Liver (tissue), 8 donors: ENCODE measurements at regions not wholly inside any gene's neighbourhood (a gene's known extent, or its start where the extent isn't known, plus 50 kb on each side); places are given as distances from the start of the nearest gene placed in this dataset.
"Not testable (repeated sequence)": the region's sequence is repeated elsewhere in the genome, so short reads cannot be mapped to it uniquely, and the experiment has no call there.

ENCODE experiments used
- DNase-seq: peaks from one replicate; pipeline ENCODE4 v3.0.0-alpha.2; 2017; ENCODE audit warnings: low spot score
- H3K27ac ChIP-seq, 2 donors: one replicate each; pipeline ENCODE4 v1.7.0; 2013; ENCODE audit warnings: inconsistent platforms in 2 of 2, low read length in 2 of 2, control low read depth in 1 of 2, low read depth in 1 of 2, mild to moderate bottlenecking in 1 of 2
- H3K27me3 ChIP-seq, 4 donors: one replicate each; pipeline versions ENCODE4 v1.6.1 to v1.7.0; 2013; ENCODE audit warnings: low read length in 3 of 4, inconsistent platforms in 1 of 4, mild to moderate bottlenecking in 1 of 4, moderate library complexity in 1 of 4; ENCODE audit not compliant: control insufficient read depth in 4 of 4, insufficient read depth in 4 of 4
- H3K36me3 ChIP-seq, 4 donors: one replicate each; pipeline versions ENCODE4 v1.6.1 to v1.7.0; 2013; ENCODE audit warnings: low read length in 3 of 4, mild to moderate bottlenecking in 3 of 4, low read depth in 1 of 4, moderate library complexity in 1 of 4; ENCODE audit not compliant: control insufficient read depth in 4 of 4, insufficient read depth in 3 of 4
- H3K4me1 ChIP-seq, 4 donors: one replicate each; pipeline versions ENCODE4 v1.6.1 to v1.7.0; 2013; ENCODE audit warnings: low read length in 3 of 4, mild to moderate bottlenecking in 3 of 4, moderate library complexity in 1 of 4; ENCODE audit not compliant: control insufficient read depth in 4 of 4, insufficient read depth in 4 of 4
- H3K4me3 ChIP-seq, 3 donors: one replicate each; pipeline versions ENCODE4 v1.6.1 to v1.7.0; 2013; ENCODE audit warnings: low read length in 3 of 3, control low read depth in 1 of 3, low read depth in 1 of 3, mild to moderate bottlenecking in 1 of 3
- H3K9ac ChIP-seq, 2 donors: one replicate each; pipeline ENCODE4 v1.7.0; 2013; ENCODE audit warnings: low read length in 2 of 2, mild to moderate bottlenecking in 2 of 2, moderate library complexity in 2 of 2, control low read depth in 1 of 2, low read depth in 1 of 2
- H3K9me3 ChIP-seq, 4 donors: one replicate each; pipeline versions ENCODE4 v1.6.1 to v1.7.0; 2013; ENCODE audit warnings: low read length in 3 of 4; ENCODE audit not compliant: control insufficient read depth in 4 of 4
- EGR1 ChIP-seq, 2 donors: IDR thresholded peaks; 2 replicates each; pipeline ENCODE4 v1.6.1; 2016 to 2018; ENCODE audit warnings: antibody characterized with exemption in 2 of 2, low read depth in 2 of 2
- FOXA1 ChIP-seq: IDR thresholded peaks from 2 replicates; pipeline ENCODE4 v1.6.1; 2016; ENCODE audit warnings: antibody characterized with exemption
- FOXA2 ChIP-seq: IDR thresholded peaks from 2 replicates; pipeline ENCODE4 v1.6.1; 2016; ENCODE audit warnings: antibody characterized with exemption
- GABPA ChIP-seq, 2 donors: IDR thresholded peaks in 1 of 2; conservative IDR thresholded peaks in 1 of 2; 2 replicates each; pipeline ENCODE4 v1.6.1; 2016; ENCODE audit warnings: antibody characterized with exemption in 2 of 2, mild to moderate bottlenecking in 1 of 2, moderate library complexity in 1 of 2
- HNF4A ChIP-seq, 2 donors: conservative IDR thresholded peaks; 2 replicates each; pipeline ENCODE4 v1.6.1; 2016; ENCODE audit warnings: antibody characterized with exemption in 2 of 2, mild to moderate bottlenecking in 2 of 2
- HNF4G ChIP-seq: IDR thresholded peaks from 2 replicates; pipeline ENCODE4 v1.6.1; 2016; ENCODE audit warnings: antibody characterized with exemption
- JUND ChIP-seq, 2 donors: IDR thresholded peaks; 2 replicates each; pipeline ENCODE4 v1.6.1; 2016; ENCODE audit warnings: antibody characterized with exemption in 2 of 2
- NR2F2 ChIP-seq: IDR thresholded peaks from 2 replicates; pipeline ENCODE4 v1.6.1; 2016; ENCODE audit warnings: antibody characterized with exemption
- RAD21 ChIP-seq, 2 donors: IDR thresholded peaks; 2 replicates each; pipeline ENCODE4 v1.6.1; 2016; ENCODE audit warnings: antibody characterized with exemption in 2 of 2, mild to moderate bottlenecking in 2 of 2
- RXRA ChIP-seq, 2 donors: IDR thresholded peaks; 2 replicates each; pipeline ENCODE4 v1.6.1; 2017 to 2018; ENCODE audit warnings: antibody characterized with exemption in 2 of 2, mild to moderate bottlenecking in 1 of 2
- SP1 ChIP-seq: IDR thresholded peaks from 2 replicates; pipeline ENCODE4 v1.6.1; 2018; ENCODE audit warnings: antibody characterized with exemption, mild to moderate bottlenecking
- TAF1 ChIP-seq: conservative IDR thresholded peaks from 2 replicates; pipeline ENCODE4 v1.6.1; 2016; ENCODE audit warnings: antibody characterized with exemption, mild to moderate bottlenecking
- YY1 ChIP-seq: IDR thresholded peaks from 2 replicates; pipeline ENCODE4 v1.6.1; 2016; ENCODE audit warnings: antibody characterized with exemption, mild to moderate bottlenecking
- WGBS: extraction: QIAGEN DNeasy Blood & Tissue Kit; methylation state at CpG from one replicate; pipeline ENCODE4 v1.1.7; 2013; 5-methylcytosine and 5-hydroxymethylcytosine counted together
- TF ChIP-seq, protein P1 (sequence below): IDR thresholded peaks from 2 replicates; pipeline ENCODE4 v1.6.1; 2016; ENCODE audit warnings: antibody characterized with exemption
- TF ChIP-seq, protein P2 (sequence below): fragments of 150-350 bp; IDR thresholded peaks from 2 replicates; pipeline ENCODE4 v1.5.1; 2017; ENCODE audit warnings: improper control_type of control experiment, low read depth, low read length; ENCODE audit not compliant: missing input control
- TF ChIP-seq, protein P3 (sequence below): IDR thresholded peaks from 2 replicates; pipeline ENCODE4 v1.6.1; 2016; ENCODE audit warnings: antibody characterized with exemption, mild to moderate bottlenecking
- TF ChIP-seq, protein P4 (sequence below): IDR thresholded peaks from 2 replicates; pipeline ENCODE4 v1.6.1; 2016; ENCODE audit warnings: antibody characterized with exemption
- TF ChIP-seq, protein P5 (sequence below): IDR thresholded peaks from 2 replicates; pipeline ENCODE4 v1.6.1; 2016; ENCODE audit warnings: antibody characterized with exemption
- donor health status: healthy.
- donor health status: healthy.
- donor health status: healthy.
- donor health status: healthy.
- donor health status: healthy.

DNA sequence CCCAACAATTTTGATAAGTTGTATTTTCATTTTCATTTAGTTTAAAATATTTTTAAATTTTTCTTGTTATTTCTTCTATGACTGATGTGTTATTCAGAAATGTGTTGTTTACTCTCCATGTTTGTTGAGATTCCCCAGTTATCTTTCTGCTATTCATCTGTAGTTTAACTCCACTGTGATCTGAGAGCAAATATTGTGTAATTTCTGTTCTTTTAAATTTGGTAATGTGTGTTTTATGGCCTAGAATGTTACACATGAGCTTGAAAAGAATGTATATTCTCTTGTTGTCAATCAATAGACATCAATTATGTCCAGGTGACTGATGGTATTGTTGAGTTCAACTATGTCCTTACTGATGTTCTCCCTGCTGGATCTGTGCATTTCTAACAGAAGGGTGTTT is 188.2 kb downstream of the CYP26B1 start:
- TF ChIP-seq, protein P1, sequence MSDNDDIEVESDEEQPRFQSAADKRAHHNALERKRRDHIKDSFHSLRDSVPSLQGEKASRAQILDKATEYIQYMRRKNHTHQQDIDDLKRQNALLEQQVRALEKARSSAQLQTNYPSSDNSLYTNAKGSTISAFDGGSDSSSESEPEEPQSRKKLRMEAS, result no peak
- TF ChIP-seq GABPA (IDR thresholded peaks at IDR 0.05 in 1 of 2, conservative IDR thresholded peaks at IDR 0.05 in 1 of 2), result no peak
- Histone ChIP-seq H3K36me3 (no peaks in the 10 kb centered on the region), H3K4me1 (no peaks in the 10 kb centered on the region)

DNA sequence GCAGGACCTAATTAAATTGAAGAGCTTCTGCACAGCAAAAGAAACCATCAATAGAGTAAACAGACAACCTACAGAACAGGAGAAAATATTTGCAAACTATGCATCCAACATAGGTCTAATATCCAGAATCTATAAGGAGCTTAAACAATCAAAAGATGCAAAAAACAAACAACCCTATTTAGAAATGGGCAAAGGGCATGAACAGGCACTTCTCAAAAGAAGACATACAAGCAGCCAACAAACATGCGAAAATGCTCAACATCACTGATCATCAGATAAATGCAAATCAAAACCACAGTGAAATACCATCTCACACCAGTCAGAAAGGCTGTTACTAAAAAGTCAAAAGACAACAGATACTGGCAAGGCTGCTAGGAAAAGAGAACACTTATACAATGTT is 189.2 kb downstream of the CYP26B1 start:
- H3K9ac ChIP-seq, H3K4me1 ChIP-seq, DNase-seq, H3K27ac ChIP-seq, H3K27me3 ChIP-seq, H3K36me3 ChIP-seq, H3K4me3 ChIP-seq: not testable (repeated sequence)
- 92% methylated on average over 1 of the region's 1 CpG for WGBS
- peaks cover 0 to 17% (median 10%) of the 10 kb centered on the region in 4 donors for H3K9me3 ChIP-seq

More for the DNA sequence above, 188.2 kb downstream of the CYP26B1 start:
- no peak for DNase-seq
- H3K27ac ChIP-seq, result no peak overlapping the region
- no peak overlapping the region for H3K4me3 ChIP-seq
- peaks cover 0 to 17% (median 10%) of the 10 kb centered on the region in 4 donors for H3K9me3 ChIP-seq
- H3K9ac ChIP-seq, result no peak overlapping the region
- H3K27me3 ChIP-seq, result peaks cover 0 to 4% (median 0%) of the 10 kb centered on the region in 4 donors

DNA sequence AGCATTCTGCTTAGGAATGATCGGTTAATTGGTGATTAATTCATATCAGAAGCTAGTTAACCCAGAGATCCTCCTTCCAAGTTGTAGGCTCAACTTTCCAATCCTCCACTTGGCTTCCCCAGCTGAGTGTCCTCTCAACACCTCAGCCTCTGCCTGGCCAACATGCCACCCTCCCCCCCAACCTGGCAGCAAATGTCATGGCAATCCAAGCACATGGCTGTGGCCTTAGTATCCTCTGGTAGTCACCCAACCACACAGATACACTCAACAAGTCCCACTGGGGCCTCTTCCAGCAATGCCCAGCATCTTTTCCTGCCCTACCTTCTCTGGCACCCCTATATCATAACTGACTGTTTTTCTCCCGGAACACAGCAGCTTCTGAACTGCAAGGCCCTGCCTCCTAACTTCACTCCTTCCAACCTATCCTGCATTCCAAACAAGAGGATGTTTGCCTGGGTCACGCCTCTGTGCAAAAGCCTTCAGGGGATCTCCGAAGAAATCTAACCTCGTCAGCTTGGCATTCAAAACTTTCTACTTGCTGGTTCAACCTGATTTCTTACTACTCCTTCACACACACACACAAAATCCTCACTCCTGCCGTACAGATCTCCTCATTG is 195.0 kb downstream of the CYP26B1 start:
- 80% methylated on average over 6 of the region's 6 CpGs for WGBS
- peak; percentile 17 for DNase-seq
- no peaks in the 10 kb centered on the region for H3K36me3 ChIP-seq
- H3K27ac ChIP-seq, result no peak overlapping the region
- H3K4me3 ChIP-seq, result no peak overlapping the region
- H3K27me3 ChIP-seq, result no peaks in the 10 kb centered on the region
- peaks cover 0 to 6% (median 5%) of the 10 kb centered on the region in 4 donors for H3K4me1 ChIP-seq
- TF ChIP-seq EGR1 (IDR thresholded peaks at IDR 0.05; ENCODE audit: low read depth in 2 of 2), result no peak
- no peak for TF ChIP-seq JUND (IDR thresholded peaks at IDR 0.05)
- TF ChIP-seq FOXA2, result no peak
- TF ChIP-seq YY1, result no peak
- no peak for TF ChIP-seq FOXA1
- TF ChIP-seq GABPA (IDR thresholded peaks at IDR 0.05 in 1 of 2, conservative IDR thresholded peaks at IDR 0.05 in 1 of 2), result no peak
- no peak for TF ChIP-seq TAF1
- TF ChIP-seq HNF4A (conservative IDR thresholded peaks at IDR 0.05), result no peak
- TF ChIP-seq, protein P2, sequence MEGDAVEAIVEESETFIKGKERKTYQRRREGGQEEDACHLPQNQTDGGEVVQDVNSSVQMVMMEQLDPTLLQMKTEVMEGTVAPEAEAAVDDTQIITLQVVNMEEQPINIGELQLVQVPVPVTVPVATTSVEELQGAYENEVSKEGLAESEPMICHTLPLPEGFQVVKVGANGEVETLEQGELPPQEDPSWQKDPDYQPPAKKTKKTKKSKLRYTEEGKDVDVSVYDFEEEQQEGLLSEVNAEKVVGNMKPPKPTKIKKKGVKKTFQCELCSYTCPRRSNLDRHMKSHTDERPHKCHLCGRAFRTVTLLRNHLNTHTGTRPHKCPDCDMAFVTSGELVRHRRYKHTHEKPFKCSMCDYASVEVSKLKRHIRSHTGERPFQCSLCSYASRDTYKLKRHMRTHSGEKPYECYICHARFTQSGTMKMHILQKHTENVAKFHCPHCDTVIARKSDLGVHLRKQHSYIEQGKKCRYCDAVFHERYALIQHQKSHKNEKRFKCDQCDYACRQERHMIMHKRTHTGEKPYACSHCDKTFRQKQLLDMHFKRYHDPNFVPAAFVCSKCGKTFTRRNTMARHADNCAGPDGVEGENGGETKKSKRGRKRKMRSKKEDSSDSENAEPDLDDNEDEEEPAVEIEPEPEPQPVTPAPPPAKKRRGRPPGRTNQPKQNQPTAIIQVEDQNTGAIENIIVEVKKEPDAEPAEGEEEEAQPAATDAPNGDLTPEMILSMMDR, result no peak
- no peak for TF ChIP-seq RAD21 (IDR thresholded peaks at IDR 0.05)
- TF ChIP-seq, protein P3, sequence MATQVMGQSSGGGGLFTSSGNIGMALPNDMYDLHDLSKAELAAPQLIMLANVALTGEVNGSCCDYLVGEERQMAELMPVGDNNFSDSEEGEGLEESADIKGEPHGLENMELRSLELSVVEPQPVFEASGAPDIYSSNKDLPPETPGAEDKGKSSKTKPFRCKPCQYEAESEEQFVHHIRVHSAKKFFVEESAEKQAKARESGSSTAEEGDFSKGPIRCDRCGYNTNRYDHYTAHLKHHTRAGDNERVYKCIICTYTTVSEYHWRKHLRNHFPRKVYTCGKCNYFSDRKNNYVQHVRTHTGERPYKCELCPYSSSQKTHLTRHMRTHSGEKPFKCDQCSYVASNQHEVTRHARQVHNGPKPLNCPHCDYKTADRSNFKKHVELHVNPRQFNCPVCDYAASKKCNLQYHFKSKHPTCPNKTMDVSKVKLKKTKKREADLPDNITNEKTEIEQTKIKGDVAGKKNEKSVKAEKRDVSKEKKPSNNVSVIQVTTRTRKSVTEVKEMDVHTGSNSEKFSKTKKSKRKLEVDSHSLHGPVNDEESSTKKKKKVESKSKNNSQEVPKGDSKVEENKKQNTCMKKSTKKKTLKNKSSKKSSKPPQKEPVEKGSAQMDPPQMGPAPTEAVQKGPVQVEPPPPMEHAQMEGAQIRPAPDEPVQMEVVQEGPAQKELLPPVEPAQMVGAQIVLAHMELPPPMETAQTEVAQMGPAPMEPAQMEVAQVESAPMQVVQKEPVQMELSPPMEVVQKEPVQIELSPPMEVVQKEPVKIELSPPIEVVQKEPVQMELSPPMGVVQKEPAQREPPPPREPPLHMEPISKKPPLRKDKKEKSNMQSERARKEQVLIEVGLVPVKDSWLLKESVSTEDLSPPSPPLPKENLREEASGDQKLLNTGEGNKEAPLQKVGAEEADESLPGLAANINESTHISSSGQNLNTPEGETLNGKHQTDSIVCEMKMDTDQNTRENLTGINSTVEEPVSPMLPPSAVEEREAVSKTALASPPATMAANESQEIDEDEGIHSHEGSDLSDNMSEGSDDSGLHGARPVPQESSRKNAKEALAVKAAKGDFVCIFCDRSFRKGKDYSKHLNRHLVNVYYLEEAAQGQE, result no peak
- no peak for TF ChIP-seq HNF4G
- TF ChIP-seq, protein P1, result no peak
- no peak for TF ChIP-seq NR2F2
- TF ChIP-seq, protein P4, sequence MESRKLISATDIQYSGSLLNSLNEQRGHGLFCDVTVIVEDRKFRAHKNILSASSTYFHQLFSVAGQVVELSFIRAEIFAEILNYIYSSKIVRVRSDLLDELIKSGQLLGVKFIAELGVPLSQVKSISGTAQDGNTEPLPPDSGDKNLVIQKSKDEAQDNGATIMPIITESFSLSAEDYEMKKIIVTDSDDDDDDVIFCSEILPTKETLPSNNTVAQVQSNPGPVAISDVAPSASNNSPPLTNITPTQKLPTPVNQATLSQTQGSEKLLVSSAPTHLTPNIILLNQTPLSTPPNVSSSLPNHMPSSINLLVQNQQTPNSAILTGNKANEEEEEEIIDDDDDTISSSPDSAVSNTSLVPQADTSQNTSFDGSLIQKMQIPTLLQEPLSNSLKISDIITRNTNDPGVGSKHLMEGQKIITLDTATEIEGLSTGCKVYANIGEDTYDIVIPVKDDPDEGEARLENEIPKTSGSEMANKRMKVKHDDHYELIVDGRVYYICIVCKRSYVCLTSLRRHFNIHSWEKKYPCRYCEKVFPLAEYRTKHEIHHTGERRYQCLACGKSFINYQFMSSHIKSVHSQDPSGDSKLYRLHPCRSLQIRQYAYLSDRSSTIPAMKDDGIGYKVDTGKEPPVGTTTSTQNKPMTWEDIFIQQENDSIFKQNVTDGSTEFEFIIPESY, result no peak
- TF ChIP-seq RXRA (IDR thresholded peaks at IDR 0.05), result no peak
- TF ChIP-seq SP1, result no peak
- TF ChIP-seq, protein P5, sequence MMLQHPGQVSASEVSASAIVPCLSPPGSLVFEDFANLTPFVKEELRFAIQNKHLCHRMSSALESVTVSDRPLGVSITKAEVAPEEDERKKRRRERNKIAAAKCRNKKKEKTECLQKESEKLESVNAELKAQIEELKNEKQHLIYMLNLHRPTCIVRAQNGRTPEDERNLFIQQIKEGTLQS, result no peak
- peaks cover 0 to 10% (median 2%) of the 10 kb centered on the region in 4 donors for H3K9me3 ChIP-seq
- H3K9ac ChIP-seq, result no peak overlapping the region
